ENCODE measurements at regions not wholly inside any gene's neighbourhood (a gene's known extent, or its start where the extent isn't known, plus 50 kb on each side); places are given as distances from the start of the nearest gene placed in this dataset.
"Not testable (repeated sequence)": the region's sequence is repeated elsewhere in the genome, so short reads cannot be mapped to it uniquely, and the experiment has no call there.

DNA sequence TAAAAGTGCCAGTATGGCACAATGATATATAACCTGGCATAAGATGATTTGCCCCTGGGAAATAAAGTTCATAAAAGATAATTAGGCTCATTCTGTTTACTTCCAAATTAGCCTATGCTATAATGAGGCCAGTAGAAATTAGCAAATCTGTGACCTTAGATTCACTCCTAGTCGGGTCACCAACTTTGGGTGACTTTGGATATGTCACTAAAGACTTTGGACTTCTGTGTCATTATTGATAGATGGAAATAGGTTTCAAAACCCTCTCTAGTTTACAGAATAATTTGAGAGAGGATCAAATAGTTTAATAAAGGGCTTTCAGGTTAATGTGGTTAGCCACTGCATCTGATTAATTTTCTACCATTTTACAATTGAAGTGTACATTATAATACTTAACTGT lies 1869.3 kb upstream of the FLRT2 start:
- DNase-seq = no peak

DNA sequence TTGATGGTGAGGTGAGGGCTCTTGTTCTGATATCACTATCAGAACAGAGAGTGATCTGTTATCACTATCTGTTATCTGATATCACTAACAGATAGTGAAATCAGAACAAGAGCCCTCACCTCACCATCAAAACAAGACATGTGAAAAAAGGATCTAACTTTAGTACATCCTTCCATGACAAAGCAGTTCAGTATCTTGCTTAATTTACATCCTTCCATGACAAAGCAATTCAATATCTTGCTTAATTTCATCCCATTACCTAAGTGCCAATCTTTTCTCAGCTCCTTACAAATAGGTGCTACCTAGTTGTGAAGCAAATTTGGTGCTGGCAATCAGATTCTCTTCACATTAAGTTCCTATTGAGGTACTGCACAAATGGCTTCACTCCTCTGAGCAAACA lies 1865.6 kb upstream of the FLRT2 start:
- DNase-seq = no peak

- DNase-seq = no peak
Measured at GRCh38 chr14:83689265-83689664, 1840.7 kb upstream of the FLRT2 start.

- no peak for DNase-seq
Measured at GRCh38 chr14:83697099-83697498, 1832.8 kb upstream of the FLRT2 start.

GRCh38 chr14:83702619-83703018 lies 1827.3 kb upstream of the FLRT2 start:
- no peak for DNase-seq

GRCh38 chr14:83706231-83706954 lies 1823.6 kb upstream of the FLRT2 start:
- no peak for DNase-seq

DNA sequence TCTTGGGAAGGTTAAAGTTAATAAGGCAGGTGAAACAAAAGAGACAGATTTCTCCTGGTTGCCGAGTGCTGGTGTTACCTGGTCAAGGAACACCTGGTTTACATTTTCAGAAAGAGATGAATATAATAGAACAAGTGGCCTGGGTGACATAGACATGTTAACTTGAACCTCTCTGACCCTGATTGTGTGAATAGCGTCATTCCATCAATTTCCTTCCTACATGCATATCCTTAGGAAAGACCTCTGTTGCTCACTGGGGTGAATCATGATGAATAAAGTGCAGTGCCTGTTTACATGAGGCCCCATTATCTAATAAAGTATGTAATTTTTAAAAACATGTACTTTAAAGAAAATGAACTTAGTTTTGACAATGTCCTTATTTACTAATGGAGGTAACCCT lies 1822.9 kb upstream of the FLRT2 start:
- DNase-seq = no peak

- no peak for DNase-seq
Measured at GRCh38 chr14:83709116-83709515, 1820.8 kb upstream of the FLRT2 start.

DNA sequence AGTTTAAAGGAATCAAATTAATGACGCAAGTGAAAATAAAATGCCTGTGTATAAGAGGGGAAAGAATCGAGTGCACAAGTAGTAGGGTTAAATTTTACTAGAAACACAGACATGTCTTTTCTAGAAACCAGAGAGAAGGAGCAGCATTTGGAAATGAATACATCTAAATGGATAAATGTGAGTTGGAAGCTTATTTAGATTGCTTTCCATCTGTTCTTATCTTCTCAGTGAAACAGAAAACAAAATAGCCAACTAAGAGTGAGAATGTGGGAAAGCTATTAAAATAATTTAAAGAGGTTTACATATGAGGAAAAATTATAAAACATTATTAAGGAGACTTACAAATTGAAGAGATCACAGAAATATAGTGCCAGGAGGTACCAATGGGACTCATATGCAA lies 1818.9 kb upstream of the FLRT2 start:
- no peak for DNase-seq

GRCh38 chr14:83712418-83713129 lies 1817.4 kb upstream of the FLRT2 start:
- DNase-seq = no peak

DNA sequence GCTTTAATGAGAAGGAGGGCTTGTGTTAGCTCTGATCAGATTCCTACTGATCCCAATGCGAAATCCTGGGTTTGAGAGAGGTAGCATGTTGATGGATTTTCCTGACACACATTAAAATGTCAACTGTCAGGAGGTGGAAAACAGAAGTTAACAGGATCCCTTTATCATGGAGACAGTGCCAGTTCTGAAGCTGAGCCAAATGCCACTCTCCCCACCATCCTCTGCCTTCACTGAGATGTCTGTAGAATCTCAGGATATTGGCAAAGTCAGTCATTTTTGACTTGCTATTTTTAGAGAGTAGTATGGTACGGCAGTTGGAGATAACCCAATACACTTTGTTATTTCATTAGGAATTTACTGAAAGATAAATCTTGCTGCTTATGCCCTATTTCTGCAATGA lies 1816.2 kb upstream of the FLRT2 start:
- DNase-seq = no peak

DNA sequence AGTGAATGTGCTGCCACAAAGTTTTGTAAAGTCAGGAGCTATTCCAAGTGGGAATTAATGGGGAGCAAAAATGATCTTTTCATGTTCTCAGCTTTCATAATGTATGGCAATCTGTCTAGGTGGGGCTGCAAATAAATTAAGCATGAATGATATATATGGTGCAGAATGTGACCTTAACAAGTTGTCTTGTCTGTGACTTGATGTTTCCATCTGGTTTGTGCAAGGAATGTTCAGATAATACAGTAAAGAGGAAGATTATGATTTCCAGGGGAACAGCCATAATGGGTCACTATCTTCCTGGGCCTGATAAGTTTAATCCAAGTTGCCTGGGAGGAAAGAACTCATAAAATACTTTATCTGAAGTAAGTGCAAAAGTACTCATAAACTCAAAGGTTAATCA lies 1815.8 kb upstream of the FLRT2 start:
- DNase-seq = no peak

DNA sequence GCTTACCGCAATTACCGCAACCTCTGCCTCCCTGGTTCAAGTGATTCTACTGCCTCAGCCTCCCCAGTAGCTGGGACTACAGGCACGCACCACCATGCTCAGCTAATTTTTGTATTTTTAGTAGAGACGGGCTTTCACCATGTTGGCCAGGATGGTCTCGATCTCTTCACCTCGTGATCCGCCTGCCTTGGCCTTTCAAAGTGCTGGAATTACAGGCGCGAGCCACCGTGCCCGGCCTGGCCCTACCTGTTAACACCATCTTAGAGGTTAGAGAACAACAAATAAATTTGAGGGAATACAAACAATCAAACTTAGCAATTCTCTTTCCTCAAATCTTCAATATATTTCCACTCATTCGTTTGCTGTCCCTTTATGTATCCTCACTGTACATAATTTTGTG lies 1810.5 kb upstream of the FLRT2 start:
- not testable (repeated sequence) for DNase-seq

DNA sequence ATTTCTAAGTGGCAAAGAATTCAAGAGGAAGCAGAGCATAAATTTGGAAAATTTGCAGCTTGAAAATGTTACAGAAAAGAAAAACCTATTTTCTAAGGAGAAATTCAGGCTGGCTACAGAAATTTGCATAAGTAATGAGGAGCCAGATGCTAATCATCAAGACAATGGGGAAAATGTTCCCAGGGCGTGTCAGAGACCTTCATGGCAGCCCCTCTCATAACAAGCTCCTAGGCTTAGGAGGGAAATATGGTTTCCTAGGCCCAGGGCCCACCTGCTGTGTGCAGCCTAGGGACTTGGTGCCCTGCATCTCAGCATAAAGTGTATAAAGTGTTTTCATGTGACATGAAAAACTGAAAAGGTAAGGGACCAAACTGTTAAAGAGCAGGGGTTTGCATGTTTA lies 1796.3 kb upstream of the FLRT2 start:
- DNase-seq = no peak

DNA sequence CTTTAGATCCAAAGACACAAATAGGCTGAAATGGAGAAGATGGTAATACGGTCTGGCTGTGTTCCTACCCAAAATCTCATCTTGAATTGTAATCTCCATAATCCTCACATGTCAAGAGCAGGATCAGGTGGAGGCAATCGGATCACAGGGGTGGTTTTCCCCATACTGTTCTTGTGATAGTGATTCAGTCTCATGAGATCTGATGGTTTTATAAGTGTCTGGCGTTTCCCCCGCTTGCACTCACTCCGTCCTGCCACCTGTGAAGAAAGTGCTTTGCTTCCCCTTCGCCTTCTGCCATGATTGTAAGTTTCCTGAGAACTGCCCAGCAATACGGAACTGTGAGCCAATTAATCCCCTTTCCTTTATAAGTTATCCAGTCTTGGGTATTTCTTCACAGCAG lies 1795.5 kb upstream of the FLRT2 start:
- DNase-seq = no peak

- no peak for DNase-seq
Measured at GRCh38 chr14:83741269-83741668, 1788.7 kb upstream of the FLRT2 start.

DNA sequence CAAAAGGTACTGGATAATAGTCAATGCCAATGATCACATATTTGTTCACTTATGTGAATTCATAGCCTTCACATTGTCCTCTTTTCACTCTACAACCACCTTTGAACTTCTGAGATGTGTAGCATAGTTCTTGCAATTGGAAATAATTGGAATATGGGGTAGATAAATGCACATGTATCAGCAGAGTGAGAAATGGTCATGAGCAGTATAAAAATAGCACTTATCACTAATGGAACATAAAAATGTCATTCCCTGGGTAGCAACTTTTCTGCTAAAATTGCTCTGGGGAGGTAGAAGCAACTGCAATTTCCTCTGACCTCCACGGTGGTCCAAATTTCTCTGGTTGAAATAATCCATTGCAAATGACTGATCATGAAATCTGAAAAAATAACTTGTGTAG lies 1785.7 kb upstream of the FLRT2 start:
- no peak for DNase-seq

DNA sequence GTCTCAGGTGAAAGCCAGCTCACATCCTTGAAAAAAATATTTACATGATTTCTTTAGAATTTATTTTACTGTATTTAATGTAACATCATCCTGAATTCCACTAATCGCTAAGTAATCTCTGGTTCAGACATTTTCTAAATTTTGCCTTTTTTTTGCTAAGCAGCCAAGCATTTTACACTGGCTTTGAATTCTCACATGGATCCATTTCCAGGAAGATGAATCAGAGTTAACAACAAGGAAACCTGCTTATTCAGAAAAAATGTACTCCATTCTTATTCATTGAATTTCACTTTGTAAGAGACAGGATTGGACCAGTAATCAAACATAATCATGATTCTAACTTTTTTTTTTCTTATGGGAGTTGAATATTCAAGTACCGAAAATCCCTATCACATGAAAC lies 1785.1 kb upstream of the FLRT2 start:
- no peak for DNase-seq

DNA sequence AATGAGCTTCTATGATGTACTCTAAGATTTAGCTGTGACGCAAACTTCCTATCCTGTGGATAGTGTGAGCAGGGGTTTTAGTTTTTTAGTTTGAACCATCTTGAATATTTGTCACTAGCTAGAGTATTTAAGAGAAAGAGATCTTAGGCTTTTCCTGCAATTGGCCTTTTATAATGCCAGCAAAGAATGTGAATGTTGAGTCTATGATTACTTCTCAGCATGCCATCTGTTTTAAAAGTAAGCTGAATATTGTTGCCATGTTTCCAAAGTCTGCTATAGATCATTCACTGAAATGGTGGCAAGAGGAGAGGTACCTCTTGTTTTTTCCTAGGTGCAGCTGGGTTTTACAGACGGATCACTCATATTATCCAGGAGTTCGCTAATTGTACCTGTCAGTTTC lies 1783.6 kb upstream of the FLRT2 start:
- DNase-seq = no peak

DNA sequence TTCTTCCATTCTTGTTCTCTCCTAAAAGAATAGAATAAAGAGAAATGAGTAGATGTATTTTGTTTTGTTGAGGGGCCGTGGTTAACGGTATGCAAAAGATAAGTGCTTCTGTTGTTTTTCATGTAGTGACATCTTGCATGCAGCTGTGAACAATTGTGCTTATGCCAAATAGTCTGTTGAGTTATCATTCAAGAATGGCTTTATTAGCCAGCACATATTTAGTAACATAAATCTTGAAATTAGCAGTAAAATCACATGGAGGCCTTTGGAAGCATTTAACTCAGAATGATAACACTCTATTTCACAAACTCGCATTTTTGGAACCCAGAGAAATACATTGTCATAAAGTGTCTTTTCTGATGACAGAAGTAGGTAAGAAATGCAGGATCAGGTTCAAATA lies 1772.0 kb upstream of the FLRT2 start:
- DNase-seq = no peak

- DNase-seq = no peak
Measured at GRCh38 chr14:83764656-83765599, 1765.0 kb upstream of the FLRT2 start.

DNA sequence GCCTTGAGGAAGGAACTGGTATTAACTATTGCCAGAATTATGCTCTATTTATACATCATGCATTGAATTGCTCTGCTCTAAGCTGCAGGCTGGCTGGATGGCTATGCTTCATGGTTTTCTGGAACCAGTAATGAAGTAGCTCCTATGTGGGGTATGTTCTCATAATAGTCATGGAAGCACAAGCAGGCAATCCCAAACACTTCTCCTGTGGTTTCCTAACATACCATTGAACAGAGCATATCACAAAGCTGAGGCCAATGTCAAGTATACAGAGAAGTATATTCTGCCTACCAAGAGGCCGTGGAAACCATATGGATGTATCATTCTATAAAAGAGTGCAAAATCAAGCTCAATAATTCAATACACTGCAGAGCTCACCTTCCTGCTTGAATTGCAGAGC lies 1752.4 kb upstream of the FLRT2 start:
- DNase-seq = no peak

DNA sequence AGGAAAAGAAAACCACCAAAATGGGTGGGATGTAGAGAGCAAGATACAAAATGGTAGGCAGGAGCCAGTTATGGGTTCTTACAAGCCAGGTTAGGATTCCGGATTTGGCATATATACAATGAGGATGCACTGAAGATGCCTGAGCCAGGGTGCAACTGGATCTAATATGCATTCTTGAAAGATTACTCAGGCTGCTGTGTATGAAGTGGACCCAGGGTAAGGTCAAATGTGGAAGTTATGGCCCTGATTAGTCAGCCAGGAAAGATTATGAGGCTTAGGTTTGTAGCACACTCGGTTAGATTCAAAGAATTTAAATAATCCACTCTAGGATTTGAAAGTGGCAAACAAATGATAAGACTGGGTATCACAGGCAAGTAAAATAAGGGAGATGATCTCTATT lies 1750.7 kb upstream of the FLRT2 start:
- DNase-seq = no peak

GRCh38 chr14:83780321-83780720 lies 1749.6 kb upstream of the FLRT2 start:
- DNase-seq = no peak
